ENCODE measurements at regions not wholly inside any gene's neighbourhood (a gene's known extent, or its start where the extent isn't known, plus 50 kb on each side); places are given as distances from the start of the nearest gene placed in this dataset.

GRCh38 chr7:85074-85882 is 107.1 kb upstream of the FAM20C start:
- peak; percentile 50 for DNase-seq

- DNase-seq, result no peak
These were observed 106.4 kb upstream of the FAM20C start for GRCh38 chr7:85883-86515.

- no peak for DNase-seq
These were observed 105.7 kb upstream of the FAM20C start for GRCh38 chr7:86629-87028.

GRCh38 chr7:87047-87446 is 105.3 kb upstream of the FAM20C start:
- peak; percentile 36 for DNase-seq

GRCh38 chr7:87671-88070 is 104.7 kb upstream of the FAM20C start:
- peak; percentile 20 for DNase-seq

- peak; percentile 34 for DNase-seq
These were observed 104.1 kb upstream of the FAM20C start for GRCh38 chr7:88095-88926.

GRCh38 chr7:88927-89231 is 103.5 kb upstream of the FAM20C start:
- DNase-seq, result no peak

- peak; percentile 75 for DNase-seq
These were observed 102.9 kb upstream of the FAM20C start for GRCh38 chr7:89232-90019.

GRCh38 chr7:90111-91063 is 102.0 kb upstream of the FAM20C start:
- peak; percentile 64 for DNase-seq

GRCh38 chr7:91396-92175 is 100.8 kb upstream of the FAM20C start:
- DNase-seq, result peak; percentile 16

GRCh38 chr7:92231-92674 is 100.1 kb upstream of the FAM20C start:
- no peak for DNase-seq

- DNase-seq, result no peak
These were observed 99.3 kb upstream of the FAM20C start for GRCh38 chr7:92888-93672.

- DNase-seq, result no peak
These were observed 98.0 kb upstream of the FAM20C start for GRCh38 chr7:94251-94801.

GRCh38 chr7:95180-95862 is 97.0 kb upstream of the FAM20C start:
- DNase-seq, result no peak

GRCh38 chr7:95863-96260 is 96.5 kb upstream of the FAM20C start:
- no peak for DNase-seq

- DNase-seq, result no peak
These were observed 95.5 kb upstream of the FAM20C start for GRCh38 chr7:96861-97260.

GRCh38 chr7:97310-97841 is 95.0 kb upstream of the FAM20C start:
- DNase-seq, result no peak

GRCh38 chr7:101146-102046 is 91.0 kb upstream of the FAM20C start:
- no peak for DNase-seq

Data from left hindlimb (tissue), 1 donor.